H54 (cell line): ENCODE measurements at regions not wholly inside any gene's neighbourhood (a gene's known extent, or its start where the extent isn't known, plus 50 kb on each side); places are given as distances from the start of the nearest gene placed in this dataset.

Source experiments
- DNase-seq: peaks from one replicate; pipeline ENCODE4 v3.0.0; 2011; ENCODE audit warnings: low spot score, mixed read lengths; ENCODE audit not compliant: insufficient read length
- FAIRE-seq: peaks from 3 replicates; lab custom pipeline; 2011; peaks lifted over from hg19 to GRCh38; lab: Jason Lieb, UNC
- POLR2A ChIP-seq: IDR thresholded peaks from 2 replicates; pipeline ENCODE4 v1.6.1; 2011; ENCODE audit warnings: low read depth, mild to moderate bottlenecking, low read length

DNA sequence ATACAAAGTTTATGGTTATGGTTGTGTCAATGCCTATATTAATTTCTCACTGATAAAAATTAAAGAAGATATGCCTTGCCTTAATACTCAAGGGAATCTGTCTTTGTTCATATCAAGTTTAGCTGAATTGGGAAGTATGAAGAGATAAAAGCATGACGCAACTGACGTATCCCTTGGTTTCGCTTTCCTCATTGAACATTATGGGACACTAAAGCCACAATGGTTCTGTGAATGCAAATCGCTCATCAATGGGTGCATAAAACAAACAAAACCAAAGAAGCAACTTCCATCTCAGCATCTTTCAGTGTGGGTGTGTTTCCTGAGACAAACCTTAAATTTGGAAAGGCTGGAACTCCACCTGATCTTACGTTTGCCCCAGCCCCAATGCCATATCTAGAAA is 108.2 kb downstream of the NPIPB5 start:
- FAIRE-seq (no peak), DNase-seq (no peak)
- no peak for TF ChIP-seq POLR2A

DNA sequence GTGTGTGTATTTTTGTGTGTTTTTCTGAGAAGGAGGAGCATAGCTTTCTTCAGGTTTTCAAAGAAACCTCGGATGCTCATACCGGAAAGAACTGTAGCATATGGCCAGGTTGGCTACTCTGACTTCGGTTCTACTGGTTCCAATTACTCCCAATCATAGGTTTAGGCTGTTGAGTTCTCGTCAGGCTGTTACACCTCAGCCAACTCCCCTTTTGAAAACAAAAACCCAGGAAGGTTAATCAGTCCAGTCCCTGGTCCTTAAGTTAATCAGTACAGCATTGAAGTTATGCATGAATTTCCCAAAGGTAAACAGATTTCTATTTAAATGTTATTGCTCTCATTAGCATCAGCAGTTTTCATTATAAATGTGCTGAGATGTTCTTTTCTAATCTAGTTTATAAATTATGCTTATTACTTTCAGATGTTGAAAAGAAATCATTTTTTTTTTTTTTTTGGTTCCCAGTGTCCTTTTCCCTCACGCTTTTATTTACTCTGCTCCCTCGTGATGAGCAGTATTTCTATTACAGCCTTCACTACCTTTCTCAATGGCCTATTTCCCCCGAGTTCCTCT is 111.0 kb downstream of the NPIPB5 start:
- FAIRE-seq, result no peak
- no peak for DNase-seq
- TF ChIP-seq POLR2A, result no peak

DNA sequence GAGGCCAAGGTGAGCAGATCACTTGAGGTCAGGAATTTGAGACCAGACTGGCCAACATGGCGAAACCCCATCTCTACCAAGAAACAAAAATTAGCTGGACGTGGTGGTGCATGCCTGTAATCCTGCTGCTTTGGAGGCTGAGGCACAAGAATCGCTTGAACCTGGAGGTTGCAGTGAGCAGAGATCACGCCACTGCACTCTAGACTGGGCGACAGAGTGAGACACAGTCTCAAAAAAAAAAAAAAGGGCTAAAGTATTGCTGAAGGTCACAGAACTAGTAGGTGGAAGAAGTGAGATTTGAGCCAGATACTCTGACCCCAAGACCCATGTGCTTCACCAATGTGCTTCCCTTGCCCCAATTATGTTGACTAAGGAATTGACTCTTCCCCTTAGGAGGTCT is 112.0 kb downstream of the NPIPB5 start:
- no peak for TF ChIP-seq POLR2A
- FAIRE-seq (no peak), DNase-seq (no peak)

DNA sequence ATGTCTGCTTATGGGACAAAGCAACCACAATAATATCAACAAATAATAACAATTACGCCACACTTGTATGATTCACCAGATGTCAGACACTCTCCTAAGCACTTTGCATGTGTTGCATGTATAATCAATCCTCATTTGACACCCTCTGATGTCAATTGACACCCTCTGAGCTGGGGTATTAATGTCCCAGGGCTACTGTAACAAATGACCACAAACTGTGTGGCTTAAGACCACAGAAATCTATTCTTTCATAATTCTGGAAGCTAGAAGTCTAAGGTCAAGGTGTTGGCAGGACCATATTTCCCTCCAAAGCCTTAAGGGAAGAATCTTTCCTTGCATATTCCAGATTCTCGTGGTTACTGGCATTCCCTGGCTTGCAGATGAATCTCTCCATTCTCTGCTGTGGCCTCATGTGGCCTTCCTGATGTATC is 112.7 kb downstream of the NPIPB5 start:
- no peak for FAIRE-seq
- TF ChIP-seq POLR2A, result no peak
- DNase-seq, result no peak

DNA sequence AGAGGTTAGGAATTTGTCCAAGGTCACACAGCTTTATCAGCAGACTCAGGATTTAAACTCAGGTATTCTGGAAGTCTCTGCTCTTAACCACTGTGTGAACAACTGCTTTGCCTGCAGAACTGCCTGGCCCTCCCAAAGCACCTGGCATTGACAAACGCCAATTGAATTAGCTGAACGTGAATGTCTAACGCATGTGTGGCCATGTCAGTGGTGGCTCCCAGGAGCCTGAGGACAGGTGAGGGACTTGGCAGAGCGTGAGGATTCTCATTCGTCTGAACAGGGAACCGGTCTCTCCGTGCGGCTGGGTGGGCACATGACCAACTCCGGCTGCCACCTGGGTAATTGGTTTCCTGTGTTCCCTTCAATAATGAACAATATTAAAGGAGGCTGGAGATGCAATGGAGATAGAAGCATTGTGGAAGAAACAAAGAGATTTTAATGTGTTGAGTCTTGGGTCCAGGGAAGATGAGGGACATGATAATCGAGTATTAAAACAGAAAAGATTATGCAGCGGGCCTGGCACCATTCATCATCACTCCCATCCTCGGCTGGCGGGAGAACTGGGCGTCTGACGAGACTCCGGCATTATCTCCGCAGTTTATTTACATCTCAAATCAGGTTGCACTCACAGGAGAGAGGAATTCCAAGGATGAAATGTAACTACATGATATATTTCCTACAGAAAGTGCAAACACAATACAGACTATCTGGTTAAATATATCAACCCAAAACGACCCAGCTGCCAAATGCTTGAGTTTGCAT is 113.5 kb downstream of the NPIPB5 start:
- DNase-seq (no peak), FAIRE-seq (no peak)
- no peak for TF ChIP-seq POLR2A

DNA sequence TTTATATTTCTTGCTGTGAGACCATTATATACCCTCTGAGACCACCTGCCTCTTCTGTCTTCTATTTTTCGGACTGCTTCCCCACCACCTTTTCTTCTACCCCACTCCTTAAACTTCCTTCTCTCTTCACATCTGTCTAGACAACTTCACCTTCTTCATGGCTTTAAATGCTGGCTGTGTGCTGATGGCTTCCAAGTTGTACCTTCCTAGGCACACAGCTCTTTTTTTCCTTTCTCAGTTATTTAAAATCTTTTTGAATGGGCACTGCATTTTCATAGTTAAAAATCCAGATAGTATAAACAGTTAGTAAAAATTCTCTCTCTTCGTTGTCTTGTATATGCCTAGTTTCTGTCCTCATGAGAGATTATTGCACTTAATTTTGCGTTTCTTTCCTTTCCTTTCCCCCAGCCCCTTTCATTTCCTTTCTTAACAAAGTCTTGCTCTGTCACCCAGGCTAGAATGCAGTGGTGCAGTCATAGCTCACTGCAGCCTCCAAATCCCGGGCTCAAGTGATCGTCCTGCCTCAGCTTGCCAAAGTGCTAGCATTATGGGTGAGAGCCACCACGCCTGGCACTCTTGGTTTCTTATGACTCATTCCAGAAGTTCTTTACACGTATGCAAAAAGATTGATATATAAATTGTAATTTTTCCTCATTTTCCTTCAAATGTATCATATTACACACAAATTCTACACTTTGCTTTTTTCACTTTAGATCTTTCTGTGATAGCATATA is 114.3 kb downstream of the NPIPB5 start:
- DNase-seq, result no peak
- no peak for FAIRE-seq
- no peak for TF ChIP-seq POLR2A

DNA sequence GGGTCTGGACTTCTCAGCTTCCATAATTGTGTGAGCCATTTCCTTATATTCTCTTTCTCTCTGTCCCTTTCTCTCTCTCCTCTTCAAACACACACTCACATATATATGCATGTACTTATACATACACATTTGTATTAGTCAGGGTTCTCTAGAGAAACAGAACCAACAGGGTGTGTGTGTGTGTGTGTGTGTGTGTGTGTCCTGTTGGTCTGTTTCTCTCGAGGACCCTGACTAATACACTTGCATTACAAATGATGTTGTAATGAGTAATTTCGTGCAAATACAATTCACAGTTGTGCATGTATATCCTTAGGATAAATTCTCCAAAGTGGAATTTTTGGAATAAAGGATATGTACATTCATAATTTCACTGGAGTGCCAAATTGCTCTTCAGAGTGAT is 115.3 kb downstream of the NPIPB5 start:
- DNase-seq, result no peak
- no peak for TF ChIP-seq POLR2A
- FAIRE-seq, result no peak

DNA sequence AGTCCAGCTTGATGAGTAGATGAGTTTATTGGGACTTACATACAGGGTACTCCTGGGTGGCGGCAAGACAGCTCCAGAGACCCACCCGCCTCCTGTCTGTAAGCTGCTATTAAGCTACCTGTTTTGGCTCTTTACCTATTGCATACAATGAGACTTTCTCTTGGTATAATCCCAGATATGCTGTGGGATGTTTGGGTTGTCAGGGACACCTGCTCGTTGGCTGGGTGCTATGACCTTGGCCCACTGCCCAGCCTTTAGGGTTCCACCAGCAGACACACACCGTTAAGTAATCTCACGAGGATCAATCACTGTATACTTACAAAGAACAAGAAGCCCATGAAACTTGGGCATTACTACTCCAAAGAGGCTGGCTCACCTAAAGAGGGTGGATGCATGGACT is 116.4 kb downstream of the NPIPB5 start:
- no peak for FAIRE-seq

DNA sequence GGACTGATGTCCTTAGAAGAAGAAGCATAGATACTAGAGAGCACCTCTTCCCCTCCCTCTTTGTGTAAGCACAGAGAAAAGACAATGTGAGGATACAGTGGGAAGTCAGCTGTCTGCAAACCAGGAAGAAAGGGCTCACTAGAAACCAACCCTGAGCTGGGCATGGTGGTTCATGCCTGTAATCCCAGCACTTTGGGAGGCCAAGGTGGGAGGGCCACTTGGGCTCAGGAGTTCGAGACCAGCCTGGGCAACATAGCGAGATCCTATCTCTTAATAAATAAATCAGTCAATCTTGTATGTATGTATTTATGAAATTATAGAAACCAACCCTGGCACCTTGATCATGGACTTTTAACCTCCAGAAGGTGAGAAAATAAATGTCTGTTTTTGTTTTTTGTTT is 118.3 kb downstream of the NPIPB5 start:
- no peak for TF ChIP-seq POLR2A
- FAIRE-seq, result no peak

More for the DNA sequence above, 116.4 kb downstream of the NPIPB5 start:
- no peak for DNase-seq
- no peak for TF ChIP-seq POLR2A

DNA sequence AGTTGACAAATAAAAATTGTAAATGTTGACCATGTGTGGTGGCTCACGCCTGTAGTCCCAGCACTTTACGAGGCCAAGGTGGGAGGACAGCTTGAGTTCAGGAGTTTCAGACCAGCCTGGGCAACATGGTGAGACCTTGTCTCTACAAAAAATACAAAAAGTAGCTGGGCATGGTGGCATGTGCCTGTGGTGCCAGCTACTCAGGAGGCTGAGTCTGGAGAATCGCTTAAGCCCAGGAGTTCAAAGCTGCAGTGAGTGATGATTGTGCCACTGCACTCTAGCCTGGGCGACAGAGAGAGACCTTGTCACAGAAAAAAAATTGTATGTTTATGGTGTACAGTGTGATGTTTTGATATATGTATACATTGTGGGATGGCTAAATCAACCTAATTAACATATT is 119.6 kb downstream of the NPIPB5 start:
- no peak for TF ChIP-seq POLR2A
- no peak for FAIRE-seq
- DNase-seq, result no peak

More for the DNA sequence above, 118.3 kb downstream of the NPIPB5 start:
- DNase-seq, result no peak

DNA sequence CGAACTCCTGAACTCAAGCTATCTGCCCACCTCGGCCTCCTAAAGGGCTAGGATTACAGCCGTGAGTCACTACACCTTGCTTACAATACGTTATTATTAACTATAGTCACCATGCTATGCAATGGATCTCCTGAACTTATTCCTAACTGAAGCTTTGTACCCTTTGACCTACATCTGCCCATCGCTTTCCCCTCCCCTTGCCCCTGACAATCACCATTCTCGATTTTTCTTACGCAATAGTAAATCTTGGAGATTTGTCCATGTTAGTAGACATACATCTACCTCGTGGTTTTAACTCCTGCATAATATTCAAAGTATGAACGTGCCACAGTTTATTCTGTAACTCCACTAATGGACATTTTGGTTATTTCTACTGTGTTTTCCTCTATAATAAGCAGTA is 120.6 kb downstream of the NPIPB5 start:
- TF ChIP-seq POLR2A, result no peak
- no peak for FAIRE-seq
- DNase-seq, result no peak

DNA sequence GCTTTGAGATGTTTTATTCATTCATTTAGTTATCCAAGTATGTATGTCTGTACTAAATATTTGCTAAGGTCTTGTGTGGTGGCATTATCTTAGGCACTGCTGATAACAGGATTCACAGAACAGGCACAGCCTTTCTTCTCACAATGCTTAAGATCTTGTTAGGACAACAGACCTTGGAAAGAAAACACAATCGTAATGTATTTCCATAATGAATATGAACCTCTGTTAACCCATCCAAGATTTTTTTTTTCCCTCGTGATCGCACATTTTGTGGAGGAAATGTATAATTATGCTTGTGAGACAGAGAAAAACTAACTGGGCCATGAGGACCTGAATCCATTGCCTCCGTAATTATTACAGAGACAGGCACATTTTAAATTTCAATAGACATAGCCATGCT is 121.9 kb downstream of the NPIPB5 start:
- no peak for FAIRE-seq
- DNase-seq, result no peak
- TF ChIP-seq POLR2A, result no peak

DNA sequence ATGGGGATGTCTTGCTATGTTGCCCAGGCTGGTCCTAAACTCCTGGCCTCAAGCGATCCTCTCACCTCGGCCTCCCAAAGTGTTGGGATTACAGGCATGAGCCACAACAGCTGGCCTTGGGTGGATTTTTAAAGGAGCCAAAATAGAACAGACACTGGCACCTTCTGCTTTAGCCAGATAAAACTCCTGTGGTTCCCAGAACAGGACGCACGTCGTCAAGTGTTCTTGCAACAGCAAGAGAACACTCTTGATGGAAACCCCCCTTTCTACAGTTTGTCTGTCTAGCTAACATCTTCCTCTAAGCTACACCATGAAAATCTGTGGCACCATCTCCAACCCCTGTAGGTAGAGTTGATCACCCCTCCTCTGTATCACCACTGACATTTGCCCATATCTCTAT is 122.6 kb downstream of the NPIPB5 start:
- no peak for FAIRE-seq
- DNase-seq, result no peak
- no peak for TF ChIP-seq POLR2A

DNA sequence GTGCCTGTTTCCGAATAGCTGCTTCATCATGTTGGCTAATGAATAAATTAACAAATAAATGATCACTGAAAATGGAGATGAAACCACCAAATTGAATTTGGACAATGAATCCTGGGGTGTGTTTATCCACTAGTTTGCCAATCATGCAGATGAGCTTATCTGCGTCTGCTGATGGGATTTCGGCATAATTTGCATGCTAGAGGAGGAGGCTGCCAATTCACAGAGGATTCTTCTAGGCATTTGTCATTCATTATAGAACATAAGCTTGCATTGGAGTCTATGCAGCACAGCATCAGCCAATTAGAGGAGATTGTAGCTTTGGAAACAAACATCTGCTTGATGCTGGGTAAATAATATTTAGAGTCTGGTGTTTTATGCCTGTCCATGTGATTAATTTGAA is 123.1 kb downstream of the NPIPB5 start:
- DNase-seq (no peak), FAIRE-seq (no peak)
- TF ChIP-seq POLR2A, result no peak
